HG03457 (cell line): ENCODE measurements at regions not wholly inside any gene's neighbourhood (a gene's known extent, or its start where the extent isn't known, plus 50 kb on each side); places are given as distances from the start of the nearest gene placed in this dataset.

ENCODE experiments used
- ATAC-seq: cut with Tn5 transposase; IDR thresholded peaks from one replicate; pipeline ENCODE4 v1.9.1; 2021; ENCODE audit warnings: moderate number of reproducible peaks; ENCODE audit not compliant: unreplicated experiment

GRCh38 chr3:117439812-117440211 is 730.2 kb downstream of the TUSC7 start:
- no peak for ATAC-seq

DNA sequence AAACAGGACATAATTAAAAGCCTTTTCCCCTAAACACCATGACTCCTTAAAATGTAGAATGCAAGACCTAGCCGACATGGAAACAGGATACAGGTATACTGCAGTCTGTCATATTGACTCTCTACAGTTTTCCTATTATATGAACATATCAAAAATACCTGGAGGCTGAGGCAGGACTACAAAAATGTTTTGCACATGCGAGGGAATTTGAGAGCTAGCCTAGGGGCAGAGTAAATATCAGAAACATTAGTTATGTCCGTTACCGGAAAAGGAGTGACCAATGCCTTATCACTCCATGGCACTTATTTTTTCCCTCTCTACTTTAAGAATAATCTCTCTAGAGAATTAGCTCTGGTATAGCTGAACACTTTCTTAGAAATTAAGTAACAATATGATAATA is 732.3 kb downstream of the TUSC7 start:
- ATAC-seq = no peak

- ATAC-seq = no peak
Measured at GRCh38 chr3:117442566-117442965, 733.0 kb downstream of the TUSC7 start.

- ATAC-seq = no peak
Measured at GRCh38 chr3:117443014-117443413, 733.4 kb downstream of the TUSC7 start.

GRCh38 chr3:117444175-117444574 is 734.6 kb downstream of the TUSC7 start:
- no peak for ATAC-seq

- ATAC-seq = no peak
Measured at GRCh38 chr3:117447419-117447818, 737.8 kb downstream of the TUSC7 start.

- no peak for ATAC-seq
Measured at GRCh38 chr3:117450026-117450425, 740.4 kb downstream of the TUSC7 start.

GRCh38 chr3:117454254-117454653 is 744.7 kb downstream of the TUSC7 start:
- ATAC-seq = no peak

DNA sequence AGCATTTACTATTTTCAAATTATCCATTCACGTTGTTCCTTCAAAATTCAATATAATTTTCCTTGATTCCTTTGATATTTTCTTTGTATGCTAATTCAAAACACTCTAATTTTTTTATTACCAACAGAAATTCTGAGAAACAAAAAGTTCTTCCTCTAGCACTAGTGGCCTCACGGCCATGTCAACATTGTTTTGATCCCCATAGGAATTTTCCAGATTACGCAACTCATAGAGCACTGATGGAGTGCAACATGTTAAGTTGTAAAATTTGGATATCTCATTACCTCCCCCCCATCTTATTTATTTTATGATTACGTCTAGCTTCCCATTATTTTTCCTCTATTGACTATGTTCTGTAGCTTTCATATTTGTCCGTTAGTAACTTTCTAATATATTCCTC is 745.3 kb downstream of the TUSC7 start:
- ATAC-seq = no peak

DNA sequence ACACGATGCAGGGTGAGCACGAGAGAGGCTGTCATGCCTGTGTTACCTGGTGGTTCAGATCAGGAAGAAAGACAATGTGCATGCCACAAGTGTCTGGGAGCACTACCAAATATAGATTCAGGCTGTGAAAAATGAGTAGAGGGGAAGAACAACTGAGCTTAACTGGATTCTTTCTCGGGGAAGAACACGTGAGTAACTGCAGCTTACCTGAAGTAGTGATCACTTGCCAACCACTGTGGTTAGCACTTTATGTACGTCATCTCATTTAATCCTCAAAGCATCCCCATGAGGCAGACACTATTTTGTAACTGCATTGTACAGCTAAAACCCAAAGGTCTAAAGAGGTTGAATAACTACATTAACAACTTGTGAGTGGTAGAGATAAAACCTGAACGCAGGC is 746.2 kb downstream of the TUSC7 start:
- no peak for ATAC-seq

DNA sequence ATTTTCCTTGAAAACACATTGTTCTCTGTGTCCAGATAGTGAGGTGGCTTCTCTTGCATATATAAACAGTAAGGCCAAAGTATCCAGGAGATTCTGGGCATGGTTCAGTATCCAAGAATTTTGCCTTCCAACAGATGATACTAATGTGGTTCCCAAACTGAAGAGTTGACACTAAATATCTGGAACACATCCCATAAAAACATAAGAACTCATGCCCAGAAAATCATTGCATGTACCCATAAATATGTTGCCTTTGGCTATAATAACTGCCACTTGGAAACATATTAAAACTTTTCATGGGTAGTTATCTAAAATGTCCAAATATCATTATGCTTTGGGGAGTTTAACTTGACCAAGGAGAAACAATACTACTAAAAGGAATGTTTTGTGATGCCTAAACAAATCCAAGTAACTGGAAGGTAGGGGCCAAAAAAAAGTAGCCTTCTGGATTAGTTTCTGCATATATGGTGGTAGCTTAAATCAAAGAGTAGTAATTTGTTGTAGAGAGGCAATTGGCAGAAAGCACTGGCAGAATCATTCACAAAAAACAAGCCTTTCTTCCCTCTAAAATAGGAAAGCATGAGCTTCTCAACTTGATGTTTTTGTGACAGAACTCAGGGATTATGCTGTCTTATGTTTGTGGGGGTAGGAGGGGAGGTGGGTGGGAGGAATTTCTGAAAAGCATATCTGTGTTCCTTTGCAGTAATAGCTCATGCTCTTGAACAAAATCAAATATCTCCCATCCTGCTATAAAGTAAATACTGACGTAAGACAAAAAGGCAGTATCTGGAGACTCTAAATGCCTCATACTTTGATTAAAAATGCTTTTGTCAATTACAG is 753.9 kb downstream of the TUSC7 start:
- ATAC-seq = no peak

GRCh38 chr3:117471831-117472230 is 762.3 kb downstream of the TUSC7 start:
- no peak for ATAC-seq

DNA sequence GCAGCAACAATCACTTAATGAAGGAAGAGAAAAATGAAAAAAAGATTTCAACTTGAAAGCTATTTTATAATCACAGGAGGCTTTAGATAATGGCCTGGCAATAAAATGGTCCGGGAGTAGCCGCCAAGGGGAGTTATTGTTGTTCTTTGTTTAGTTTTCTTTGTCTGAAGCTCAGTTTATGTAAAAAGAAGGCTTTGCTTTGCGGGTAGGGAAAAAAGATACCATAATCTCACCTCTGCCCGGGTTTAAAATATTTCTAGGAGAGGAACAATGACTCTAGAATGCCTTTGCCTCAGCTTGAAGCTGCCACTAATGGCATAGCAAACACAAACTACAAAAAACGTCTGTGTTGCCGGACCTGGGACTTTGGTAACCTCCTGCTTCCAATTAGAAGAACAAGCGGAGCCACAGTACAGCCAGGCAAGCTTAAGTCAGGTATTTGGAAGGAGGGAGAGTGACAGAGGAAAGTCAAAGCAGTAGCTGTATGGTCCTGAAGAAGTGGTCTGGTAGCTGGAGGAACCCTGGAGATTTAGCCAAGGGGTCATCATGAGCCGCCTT is 764.5 kb downstream of the TUSC7 start:
- ATAC-seq = no peak

- ATAC-seq = no peak
Measured at GRCh38 chr3:117476572-117476971, 767.0 kb downstream of the TUSC7 start.

- no peak for ATAC-seq
Measured at GRCh38 chr3:117477214-117477755, 767.7 kb downstream of the TUSC7 start.

- no peak for ATAC-seq
Measured at GRCh38 chr3:117479095-117479494, 769.5 kb downstream of the TUSC7 start.

DNA sequence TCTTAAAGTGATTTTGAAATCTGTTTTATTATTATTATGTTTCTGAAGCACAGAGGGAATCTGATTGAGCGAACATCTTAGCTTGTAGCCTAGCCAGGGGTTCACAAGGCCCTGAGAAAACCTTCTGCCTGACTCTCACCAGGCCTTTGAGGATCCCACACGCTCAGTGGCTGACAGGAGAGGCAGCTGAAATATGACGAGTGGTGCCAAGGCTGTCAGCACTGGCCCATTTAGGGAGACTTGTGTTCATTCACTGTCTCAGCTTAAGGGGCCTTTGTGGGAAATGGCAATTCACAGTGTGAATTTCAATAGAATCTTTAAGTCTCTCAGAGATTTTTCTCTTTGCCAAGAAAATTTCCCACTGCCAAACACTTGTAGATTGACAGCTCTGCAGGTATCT is 770.9 kb downstream of the TUSC7 start:
- no peak for ATAC-seq

GRCh38 chr3:117480972-117481371 is 771.4 kb downstream of the TUSC7 start:
- no peak for ATAC-seq

DNA sequence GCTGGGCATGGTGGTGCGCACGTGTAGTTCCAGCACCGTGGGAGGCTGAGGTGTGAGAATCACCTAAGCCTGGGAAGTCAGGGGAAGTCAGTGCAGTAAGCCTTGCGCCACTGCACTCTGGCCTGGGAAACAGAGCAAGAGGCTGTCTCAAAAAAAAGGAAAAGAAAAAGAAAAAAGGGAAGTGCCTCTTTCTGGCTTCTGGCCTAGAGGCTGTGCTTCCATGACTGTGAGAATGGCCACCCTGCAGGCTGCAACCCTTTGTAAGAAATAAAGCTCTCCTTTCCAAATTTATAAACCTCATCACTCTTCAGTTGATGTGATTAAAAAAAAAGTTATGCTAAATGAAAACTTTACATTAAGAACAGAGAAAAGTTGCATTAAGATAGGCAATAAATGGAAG is 774.3 kb downstream of the TUSC7 start:
- no peak for ATAC-seq

DNA sequence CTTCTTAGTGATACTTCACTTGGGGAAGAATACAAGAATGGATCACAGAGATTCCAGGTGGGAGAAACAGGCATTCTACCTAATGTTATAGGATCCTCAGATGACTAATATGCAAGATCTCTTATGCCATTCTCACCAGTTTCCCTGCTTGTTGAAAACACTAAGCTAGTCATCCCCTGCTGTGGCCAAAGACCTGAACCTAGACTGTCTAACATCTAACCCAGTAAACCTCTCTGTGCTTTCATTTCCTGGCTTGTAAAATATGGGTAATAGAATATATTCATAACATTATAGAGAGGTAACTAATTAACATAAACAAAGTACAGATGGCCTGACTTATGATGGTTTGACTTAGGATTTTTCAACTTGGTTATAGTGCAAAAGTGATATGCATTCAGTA is 776.3 kb downstream of the TUSC7 start:
- no peak for ATAC-seq

- ATAC-seq = peak; percentile 91
Measured at GRCh38 chr3:117486719-117487716, 777.4 kb downstream of the TUSC7 start.
